ENCODE measurements at regions not wholly inside any gene's neighbourhood (a gene's known extent, or its start where the extent isn't known, plus 50 kb on each side); places are given as distances from the start of the nearest gene placed in this dataset.

- no peak for TF ChIP-seq CTCF (IDR thresholded peaks at IDR 0.05; ENCODE audit: poor library complexity)
- TF ChIP-seq EZH2 (IDR thresholded peaks at IDR 0.05; ENCODE audit: borderline replicate concordance): no peak
- no peak for TF ChIP-seq EZH2phosphoT487 (IDR thresholded peaks at IDR 0.05; ENCODE audit: low read depth, severe bottlenecking, unreplicated experiment)
Observed at GRCh38 chr1:84750110-84750730, 60.0 kb upstream of the SSX2IP start.

Measured in hepatocyte (in vitro differentiated cells).